ENCODE measurements at regions not wholly inside any gene's neighbourhood (a gene's known extent, or its start where the extent isn't known, plus 50 kb on each side); places are given as distances from the start of the nearest gene placed in this dataset.

DNA sequence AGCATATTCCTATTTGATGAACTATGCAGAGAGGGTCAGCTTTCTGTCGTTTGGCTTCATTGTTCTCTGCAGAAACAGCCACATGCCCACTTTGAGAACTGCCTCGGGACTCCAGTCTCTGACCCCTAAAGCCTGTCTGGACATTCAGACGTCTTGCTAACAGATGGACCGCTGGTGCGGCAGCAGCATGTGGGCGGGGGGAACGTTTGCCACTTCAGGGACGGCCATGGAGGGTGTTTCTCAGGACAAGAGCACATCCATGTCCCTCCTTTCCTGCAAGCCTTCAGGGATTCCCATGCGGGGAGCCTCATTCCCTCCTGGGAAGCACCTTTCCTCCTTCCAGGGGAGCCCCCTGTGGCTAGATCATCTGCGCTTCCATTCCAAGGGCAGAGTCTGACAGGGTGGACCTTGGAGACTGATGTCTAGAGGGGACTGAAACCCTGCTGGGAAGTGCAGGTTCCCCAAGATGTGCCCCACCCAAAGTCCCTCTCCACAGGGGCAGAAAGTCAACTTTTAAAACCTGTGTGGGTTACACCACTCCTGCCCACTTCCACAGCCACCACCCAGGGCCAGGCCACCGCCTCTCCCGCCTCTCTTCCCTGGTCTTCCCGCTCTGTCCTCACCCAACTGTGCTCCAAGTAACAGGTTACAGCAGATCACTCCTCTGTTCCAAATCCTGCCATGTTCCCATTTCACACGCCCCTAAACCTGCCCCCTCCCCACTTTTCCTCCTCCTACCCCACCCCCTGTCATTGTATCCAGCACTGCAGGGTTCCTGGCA lies 94.8 kb upstream of the PMEPA1 start:
- DNase-seq (ENCODE audit: low read depth), result no peak

DNA sequence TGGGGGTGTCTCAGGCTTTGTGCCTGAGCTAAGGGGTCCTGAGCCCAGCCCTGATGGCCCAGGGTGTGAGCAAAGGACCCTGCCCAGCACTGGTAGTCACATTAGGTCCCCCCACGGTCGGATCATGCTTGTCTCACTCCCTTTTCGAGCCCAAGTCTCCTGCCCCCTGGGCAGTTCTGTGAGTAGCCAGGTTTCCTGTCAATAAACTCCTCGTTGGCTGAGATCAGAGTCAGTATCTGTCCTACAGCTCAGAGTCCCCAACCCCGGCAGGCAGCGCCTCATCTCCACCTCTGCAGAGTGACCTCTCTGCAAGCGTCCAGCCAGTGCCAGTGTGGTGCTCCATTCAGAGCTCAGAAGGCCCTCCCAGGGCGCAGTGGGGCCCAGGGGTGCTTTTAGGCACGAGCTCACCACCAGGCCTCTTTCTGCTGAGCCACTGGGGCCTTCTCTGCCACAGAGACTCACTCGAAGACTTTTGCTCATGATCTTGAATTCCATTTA lies 93.7 kb upstream of the PMEPA1 start:
- no peak for DNase-seq (ENCODE audit: low read depth)

DNA sequence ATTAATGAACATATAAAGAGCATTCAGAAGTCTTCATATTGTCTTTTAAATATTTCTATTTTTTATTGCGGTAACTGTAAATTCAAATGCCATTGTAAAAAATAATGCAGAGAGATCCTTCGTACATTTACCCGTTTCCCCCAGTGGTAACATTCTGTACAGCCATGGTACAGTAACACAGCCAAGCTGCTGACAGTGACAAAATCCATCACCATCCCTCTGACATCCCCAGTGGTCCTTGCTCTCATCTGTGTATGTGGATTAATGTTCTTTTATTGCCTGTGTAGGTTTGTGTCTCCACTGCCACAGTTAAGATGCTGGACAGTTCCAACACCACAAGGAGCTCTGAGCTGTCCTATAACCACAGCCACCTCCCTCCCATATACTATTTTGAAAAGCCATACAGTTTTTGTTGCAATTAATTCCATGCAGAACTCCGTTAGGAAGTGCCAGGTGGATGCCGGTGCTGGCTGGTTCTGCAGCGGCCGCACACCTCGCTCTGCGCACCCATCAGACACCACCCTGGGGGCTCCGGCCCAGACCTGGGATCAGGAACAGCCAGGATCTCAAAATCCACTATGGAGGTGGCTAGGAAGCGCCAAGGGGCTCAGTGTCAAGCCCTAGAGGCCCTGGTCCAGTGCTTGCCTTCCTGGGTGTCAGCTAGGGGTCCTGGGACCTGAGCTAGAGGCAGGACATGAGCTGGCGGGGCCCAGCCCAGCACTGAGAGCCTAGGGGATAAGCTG lies 93.1 kb upstream of the PMEPA1 start:
- no peak for DNase-seq (ENCODE audit: low read depth)

DNA sequence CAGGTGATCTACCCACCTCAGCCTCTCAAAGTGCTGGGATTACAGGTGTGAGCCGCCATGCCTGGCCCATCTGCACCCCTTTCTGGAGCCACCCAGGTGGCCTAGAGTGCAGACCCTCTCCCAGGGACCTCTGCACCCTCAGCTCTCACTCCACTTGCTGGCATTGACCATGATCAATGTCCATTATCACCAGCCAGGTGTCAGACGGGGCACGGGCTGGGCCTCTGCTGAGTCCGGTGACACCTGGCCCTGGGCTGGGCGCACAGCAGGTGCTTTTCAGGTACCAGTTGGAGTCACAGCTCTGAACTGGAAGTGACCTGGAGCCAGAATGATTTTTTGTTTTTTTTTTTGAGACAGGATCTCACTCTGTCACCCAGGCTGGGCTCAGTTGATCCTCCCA lies 91.8 kb upstream of the PMEPA1 start:
- DNase-seq (ENCODE audit: low read depth), result no peak

- DNase-seq (ENCODE audit: low read depth), result no peak
Measured at GRCh38 chr20:57800791-57801430, 91.1 kb upstream of the PMEPA1 start.

- DNase-seq (ENCODE audit: low read depth), result no peak
Measured at GRCh38 chr20:57797401-57797800, 87.6 kb upstream of the PMEPA1 start.

DNA sequence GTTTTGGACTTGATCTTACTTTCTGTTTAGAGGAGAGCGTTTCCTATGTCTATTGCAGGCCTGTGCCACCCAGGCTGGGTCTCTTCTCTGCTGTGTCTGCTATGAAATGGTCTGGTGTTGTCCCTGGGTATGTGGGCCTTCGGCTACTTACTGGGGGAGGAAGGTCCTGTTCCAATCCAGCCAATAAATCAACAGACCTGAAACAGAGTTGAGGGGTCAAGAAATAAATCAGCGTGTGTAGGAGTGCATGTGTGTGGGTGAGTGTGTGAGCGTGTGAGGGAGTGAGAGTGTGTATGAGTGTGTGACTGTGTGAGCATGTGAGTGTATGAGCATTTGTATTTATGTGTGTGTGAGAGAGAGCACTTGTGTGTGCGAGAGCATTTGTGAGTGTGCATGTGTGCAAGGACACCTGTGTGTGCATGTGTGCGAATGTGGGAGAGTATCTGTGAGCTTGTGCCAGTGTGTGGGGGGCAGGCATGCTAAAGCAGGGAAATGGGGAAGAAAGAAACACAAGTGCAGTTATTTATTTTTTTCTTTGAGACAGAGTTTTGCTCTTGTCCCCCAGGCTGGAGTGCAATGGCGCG lies 86.3 kb upstream of the PMEPA1 start:
- DNase-seq (ENCODE audit: low read depth), result no peak

GRCh38 chr20:57795342-57795697 lies 85.5 kb upstream of the PMEPA1 start:
- DNase-seq (ENCODE audit: low read depth), result no peak

DNA sequence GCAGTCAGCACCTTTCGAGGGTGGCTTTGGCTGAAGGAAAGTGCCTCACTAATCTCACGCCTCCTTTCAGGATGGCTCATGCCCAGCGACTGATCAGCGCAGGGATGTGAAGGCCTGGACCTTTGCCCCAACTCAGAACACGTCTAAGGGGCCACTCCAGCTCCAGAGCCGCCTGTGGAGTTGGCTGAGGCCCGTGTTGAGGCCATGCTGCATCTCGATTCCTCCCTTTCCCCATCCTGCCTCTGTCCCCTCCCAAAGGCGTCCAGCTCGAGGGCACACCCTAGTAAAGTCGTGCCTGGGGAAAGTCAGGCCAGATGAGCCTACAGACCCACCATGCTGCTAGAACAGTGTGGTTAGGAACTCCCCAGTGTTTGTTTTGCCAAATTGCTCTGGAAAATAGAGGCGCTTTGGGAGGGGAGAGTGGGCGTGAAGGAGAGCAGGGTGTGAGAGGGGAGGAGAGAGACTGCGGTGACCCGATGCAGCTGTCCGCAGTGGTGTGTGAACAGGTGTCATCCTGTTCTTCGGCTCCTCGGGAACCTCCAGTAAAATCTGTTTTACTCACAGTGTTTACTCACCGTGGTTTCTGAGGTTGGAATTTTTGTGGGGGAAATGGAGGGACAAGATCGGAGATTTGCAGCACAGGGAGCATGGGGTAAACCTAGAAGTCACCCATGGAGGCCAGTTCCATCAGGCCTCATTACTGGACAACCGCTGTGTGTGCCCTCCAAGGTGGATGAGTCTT lies 85.0 kb upstream of the PMEPA1 start:
- no peak for DNase-seq (ENCODE audit: low read depth)

- no peak for DNase-seq (ENCODE audit: low read depth)
Measured at GRCh38 chr20:57794036-57794435, 84.2 kb upstream of the PMEPA1 start.

DNA sequence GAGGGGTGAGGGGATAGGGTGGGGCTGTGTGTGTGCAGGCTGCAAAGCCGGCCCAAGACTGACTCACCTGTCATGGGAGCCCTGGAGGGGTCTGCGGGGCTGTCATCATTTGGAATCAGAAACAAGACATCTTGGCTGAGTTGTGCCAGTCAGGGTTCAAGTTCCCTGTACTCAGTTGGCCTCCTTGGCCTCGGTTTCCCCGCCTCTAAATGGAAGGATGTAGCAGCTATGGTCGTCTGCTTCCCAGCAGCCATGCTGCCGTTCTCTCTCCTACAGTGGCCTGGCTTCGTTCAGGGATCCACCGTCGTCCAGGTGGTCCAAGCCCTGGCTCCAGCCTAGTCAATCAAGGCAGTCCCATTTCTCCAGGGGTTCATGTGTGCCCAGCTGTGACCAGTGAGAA lies 83.6 kb upstream of the PMEPA1 start:
- DNase-seq (ENCODE audit: low read depth), result no peak

DNA sequence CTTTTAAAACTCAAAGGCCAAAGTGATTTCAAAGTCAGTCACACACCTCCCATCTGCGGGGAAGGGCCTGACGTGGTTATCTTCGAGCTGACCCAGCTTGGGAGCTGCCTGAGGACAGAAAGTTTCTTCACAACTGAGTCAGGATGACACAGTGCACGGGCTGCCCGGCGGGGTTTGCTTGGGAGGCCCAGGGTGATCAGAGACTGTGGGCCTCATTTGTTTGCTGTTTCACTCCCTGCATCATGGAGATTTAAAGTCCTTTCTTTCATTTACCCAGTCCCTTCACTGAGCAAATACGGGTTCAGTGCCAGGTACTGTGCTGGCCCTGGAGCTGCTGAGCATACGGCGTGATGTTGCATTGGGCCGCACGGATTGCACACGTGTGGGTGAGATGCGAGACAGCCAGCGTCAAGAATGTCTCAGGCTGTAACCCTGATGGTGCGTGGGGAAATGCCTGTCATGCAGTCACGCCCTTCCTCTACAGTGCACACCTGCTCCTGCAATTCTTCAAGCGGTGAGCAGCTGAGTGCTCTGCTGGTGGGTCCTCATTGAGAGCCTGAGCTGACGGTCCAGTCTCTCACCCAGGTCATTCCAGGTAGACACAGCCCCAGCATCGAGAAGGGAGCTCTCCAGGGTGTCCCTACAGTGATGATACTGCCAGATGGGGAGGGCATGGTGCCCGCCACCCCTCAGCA lies 82.7 kb upstream of the PMEPA1 start:
- DNase-seq (ENCODE audit: low read depth), result no peak

DNA sequence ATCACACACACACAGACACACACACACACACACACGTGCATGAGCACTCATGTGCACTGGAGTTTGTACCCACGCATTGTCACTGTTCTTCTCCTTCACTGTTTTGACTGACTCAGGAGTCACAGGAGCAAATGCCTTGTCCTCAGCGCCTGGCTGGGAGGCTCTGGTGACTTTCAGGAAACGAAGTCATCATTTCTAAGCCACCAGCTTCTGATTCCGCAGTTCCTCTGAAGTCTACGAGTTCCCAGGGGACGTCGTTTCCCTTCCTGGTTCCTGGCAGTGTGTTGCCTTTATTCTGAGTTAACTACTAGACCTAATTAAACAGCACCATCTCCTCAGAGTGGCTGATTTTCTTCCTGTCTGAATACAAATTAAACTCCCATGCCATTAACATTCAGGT lies 82.2 kb upstream of the PMEPA1 start:
- DNase-seq (ENCODE audit: low read depth), result no peak

GRCh38 chr20:57791178-57791962 lies 81.6 kb upstream of the PMEPA1 start:
- no peak for DNase-seq (ENCODE audit: low read depth)

GRCh38 chr20:57790176-57790575 lies 80.4 kb upstream of the PMEPA1 start:
- DNase-seq (ENCODE audit: low read depth), result no peak

- no peak for DNase-seq (ENCODE audit: low read depth)
Measured at GRCh38 chr20:57788936-57789613, 79.3 kb upstream of the PMEPA1 start.

- no peak for DNase-seq (ENCODE audit: low read depth)
Measured at GRCh38 chr20:57787990-57788781, 78.4 kb upstream of the PMEPA1 start.

GRCh38 chr20:57787151-57787989 lies 77.6 kb upstream of the PMEPA1 start:
- DNase-seq (ENCODE audit: low read depth), result no peak
